Coronary artery (tissue), 2 donors: ENCODE measurements at regions not wholly inside any gene's neighbourhood (a gene's known extent, or its start where the extent isn't known, plus 50 kb on each side); places are given as distances from the start of the nearest gene placed in this dataset.
"Not testable (repeated sequence)": the region's sequence is repeated elsewhere in the genome, so short reads cannot be mapped to it uniquely, and the experiment has no call there.

ENCODE experiments used
- DNase-seq: peaks from one replicate; pipeline ENCODE4 v3.0.0-alpha.2; 2017; ENCODE audit warnings: low spot score
- H3K27ac ChIP-seq, 2 donors: fragments of 200-600 bp; sonication (generic); one replicate each; pipeline ENCODE4 v1.5.1; 2016 to 2019
- H3K4me3 ChIP-seq: fragments of 200-600 bp; sonication (generic); 2 replicates; pipeline ENCODE4 v1.5.1; 2016; ENCODE audit warnings: mild to moderate bottlenecking, moderate library complexity
- CTCF ChIP-seq: fragments of 200-600 bp; sonication (generic); IDR thresholded peaks from one replicate; pipeline ENCODE4 v1.5.1; 2019; ENCODE audit warnings: antibody characterized with exemption

- Histone ChIP-seq H3K27ac (no peak overlapping the region), H3K4me3 (no peak overlapping the region)
- no peak for DNase-seq
- TF ChIP-seq CTCF = no peak
These were observed 170.4 kb downstream of the PCDH18 start for GRCh38 chr4:137361756-137362470.

- no peak for TF ChIP-seq CTCF
- H3K4me3 ChIP-seq = no peak overlapping the region
- no peak for DNase-seq
- no peak overlapping the region for H3K27ac ChIP-seq
These were observed 171.5 kb downstream of the PCDH18 start for GRCh38 chr4:137360761-137361160.

- TF ChIP-seq CTCF = no peak
- DNase-seq = no peak
- Histone ChIP-seq H3K4me3 (no peak overlapping the region), H3K27ac (no peak overlapping the region)
These were observed 172.5 kb downstream of the PCDH18 start for GRCh38 chr4:137359691-137360315.

- not testable (repeated sequence) for DNase-seq, H3K4me3 ChIP-seq, H3K27ac ChIP-seq
These were observed 177.7 kb downstream of the PCDH18 start for GRCh38 chr4:137354562-137354961.

GRCh38 chr4:137347371-137347770 is 184.9 kb downstream of the PCDH18 start:
- Histone ChIP-seq H3K4me3 (no peak overlapping the region), H3K27ac (no peak overlapping the region)
- DNase-seq = no peak
- no peak for TF ChIP-seq CTCF

- no peak overlapping the region for H3K4me3 ChIP-seq
- H3K27ac ChIP-seq = no peak overlapping the region
- no peak for TF ChIP-seq CTCF
- no peak for DNase-seq
These were observed 186.7 kb downstream of the PCDH18 start for GRCh38 chr4:137345597-137345996.

- no peak for DNase-seq
These were observed 189.1 kb downstream of the PCDH18 start for GRCh38 chr4:137343221-137343620.

More at GRCh38 chr4:137343221-137343620, 189.1 kb downstream of the PCDH18 start:
- no peak overlapping the region for H3K4me3 ChIP-seq
- TF ChIP-seq CTCF = no peak
- no peak overlapping the region for H3K27ac ChIP-seq
